Dermis microvascular lymphatic vessel endothelial cell (primary cell): ENCODE measurements at regions not wholly inside any gene's neighbourhood (a gene's known extent, or its start where the extent isn't known, plus 50 kb on each side); places are given as distances from the start of the nearest gene placed in this dataset.

Experiments used
- DNase-seq, 2 donors: peaks; one replicate each; pipeline versions ENCODE4 v3.0.0 to v3.0.0-alpha.2; 2010; ENCODE audit warnings: low read depth in 2 of 2

DNA sequence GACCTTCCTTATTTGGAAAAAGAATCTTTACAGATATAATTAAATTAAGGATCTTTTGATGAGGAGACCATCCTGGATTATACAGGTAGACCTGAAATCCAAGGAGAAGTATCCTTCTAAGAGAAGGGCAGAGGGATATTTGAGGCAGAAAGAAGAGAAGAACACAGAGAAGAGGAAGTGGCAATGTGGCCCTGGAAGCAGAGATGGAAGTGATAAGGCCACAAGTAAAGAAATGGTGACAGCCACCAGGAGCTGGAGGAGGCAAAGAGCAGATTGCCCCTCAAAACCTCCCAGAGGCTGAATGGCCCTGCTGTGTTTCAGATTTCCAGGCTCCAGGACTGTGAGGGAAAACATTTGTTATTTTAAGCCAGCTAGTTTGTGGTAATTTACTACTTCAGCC, 93.0 kb upstream of the ANKRD55 start:
- DNase-seq: no peak

- no peak for DNase-seq
Measured at GRCh38 chr5:56325039-56325438, 91.9 kb upstream of the ANKRD55 start.

DNA sequence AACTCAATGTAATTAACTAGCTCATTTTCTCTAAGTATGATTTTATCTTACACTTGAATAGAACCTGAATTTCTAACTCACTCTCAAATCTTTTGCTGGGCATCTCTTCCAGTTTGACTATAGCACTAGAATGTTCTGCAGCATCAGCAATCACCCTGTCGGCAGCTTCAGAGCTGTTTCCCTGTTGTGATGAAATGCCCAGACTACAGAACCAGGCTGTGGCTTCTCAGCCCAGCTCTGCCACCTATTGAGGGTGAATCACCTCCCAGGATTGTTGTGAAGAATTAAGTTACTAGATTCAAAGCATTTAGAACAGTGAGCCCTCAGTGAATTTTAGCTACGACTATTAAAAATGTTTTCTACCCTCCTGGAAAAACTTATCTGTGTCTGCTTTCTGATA, 90.4 kb upstream of the ANKRD55 start:
- DNase-seq: peak in 1 of 2 donors; percentile 49

DNA sequence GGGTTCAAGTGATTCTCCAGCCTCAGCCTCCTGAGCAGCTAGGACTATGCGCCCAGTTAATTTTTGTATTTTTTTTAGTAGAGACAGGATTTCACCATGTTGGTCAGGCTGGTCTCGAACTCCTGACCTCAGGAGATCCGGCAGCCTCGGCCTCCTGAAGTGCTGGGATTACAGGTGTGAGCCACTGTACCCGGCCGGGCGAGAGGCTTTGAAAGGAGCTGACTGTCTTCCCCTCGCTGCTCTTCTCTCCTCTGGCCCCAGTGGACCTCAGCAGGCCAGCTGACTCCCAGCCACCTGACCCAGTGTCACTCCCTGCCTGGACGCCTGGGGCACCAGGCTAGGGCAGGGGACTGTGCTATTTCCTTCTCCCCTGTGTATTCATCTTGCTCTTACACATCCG, 89.5 kb upstream of the ANKRD55 start:
- no peak for DNase-seq

DNA sequence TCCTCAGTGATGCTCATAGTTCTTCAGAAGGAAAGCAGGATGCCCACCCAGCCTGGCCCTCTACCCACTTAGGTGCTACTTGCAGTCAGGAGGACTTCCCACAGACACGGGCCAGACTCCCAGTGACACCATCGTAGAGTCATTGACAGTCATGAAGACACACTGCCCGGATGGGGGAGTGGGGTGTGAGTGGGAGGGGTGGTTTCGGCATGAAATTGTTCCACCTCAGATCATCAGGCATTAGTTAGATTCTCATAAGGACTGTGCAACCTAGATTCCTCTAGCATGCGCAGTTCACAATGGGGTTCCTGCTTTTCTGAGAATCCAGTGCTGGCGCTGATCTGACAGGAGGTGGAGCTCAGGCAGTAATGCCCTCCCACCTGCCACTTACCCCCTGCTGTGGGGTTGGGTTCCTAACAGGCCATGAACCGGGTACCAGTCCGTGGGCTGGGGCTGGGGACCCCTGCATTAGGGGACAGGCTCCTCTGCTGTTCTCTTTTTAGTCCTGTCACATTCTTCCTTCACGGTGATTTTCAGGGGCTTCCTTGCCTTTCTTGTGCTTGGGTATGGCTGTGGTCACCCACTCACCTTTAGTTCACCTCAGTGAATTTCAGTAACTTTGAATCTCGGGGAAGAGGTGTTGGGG, 88.2 kb upstream of the ANKRD55 start:
- DNase-seq: no peak

DNA sequence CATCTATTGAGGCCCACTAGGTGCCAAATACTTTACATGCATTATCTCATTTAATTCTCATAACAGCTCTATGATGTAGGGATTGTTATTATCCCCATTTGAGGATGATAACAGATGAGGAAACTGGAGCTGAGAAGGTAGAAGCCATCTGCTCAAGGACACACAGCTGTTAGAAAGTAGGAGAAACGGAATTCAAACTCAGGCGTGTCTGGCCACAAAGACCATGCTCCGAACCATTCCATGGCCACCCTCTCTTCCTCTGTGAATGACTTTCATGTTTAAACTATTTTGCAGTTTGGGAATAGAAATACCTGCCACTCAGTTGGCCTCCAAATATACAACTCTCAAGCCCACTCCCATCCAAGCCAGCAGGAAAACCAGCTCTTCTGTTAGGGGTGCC, 87.6 kb upstream of the ANKRD55 start:
- no peak for DNase-seq

DNA sequence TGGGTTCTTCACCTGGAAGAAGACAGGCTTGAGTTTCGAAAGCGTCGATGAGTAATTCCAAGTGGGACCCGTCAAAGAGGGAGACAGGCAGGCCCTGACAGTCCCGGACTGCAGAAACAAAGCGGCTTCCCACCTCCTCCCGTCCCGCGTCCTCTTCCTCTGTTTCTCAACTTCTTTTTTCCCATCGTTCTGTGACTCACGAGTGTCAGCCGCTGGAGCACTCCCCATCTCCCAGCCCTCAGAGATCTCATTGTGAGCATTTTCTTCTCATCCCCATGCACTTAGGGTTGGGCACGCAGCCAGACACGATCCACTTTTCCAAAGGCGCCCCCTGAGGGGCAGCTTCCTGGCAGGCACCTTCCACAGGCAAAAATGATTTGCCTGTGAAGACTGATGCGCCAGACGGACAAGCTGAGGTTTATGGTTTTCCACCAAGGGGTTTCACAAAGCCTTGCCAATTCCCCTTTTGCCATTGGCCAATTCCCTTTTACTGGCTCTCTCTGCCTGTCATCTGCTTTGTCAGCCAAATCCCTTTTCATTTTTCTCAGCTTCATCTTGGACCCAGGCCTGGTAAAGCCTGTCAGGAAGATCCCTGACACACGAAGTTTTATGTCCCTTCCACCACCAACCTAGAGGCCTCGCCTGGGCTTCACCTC, 86.5 kb upstream of the ANKRD55 start:
- DNase-seq: peak in 1 of 2 donors; percentile 37

DNA sequence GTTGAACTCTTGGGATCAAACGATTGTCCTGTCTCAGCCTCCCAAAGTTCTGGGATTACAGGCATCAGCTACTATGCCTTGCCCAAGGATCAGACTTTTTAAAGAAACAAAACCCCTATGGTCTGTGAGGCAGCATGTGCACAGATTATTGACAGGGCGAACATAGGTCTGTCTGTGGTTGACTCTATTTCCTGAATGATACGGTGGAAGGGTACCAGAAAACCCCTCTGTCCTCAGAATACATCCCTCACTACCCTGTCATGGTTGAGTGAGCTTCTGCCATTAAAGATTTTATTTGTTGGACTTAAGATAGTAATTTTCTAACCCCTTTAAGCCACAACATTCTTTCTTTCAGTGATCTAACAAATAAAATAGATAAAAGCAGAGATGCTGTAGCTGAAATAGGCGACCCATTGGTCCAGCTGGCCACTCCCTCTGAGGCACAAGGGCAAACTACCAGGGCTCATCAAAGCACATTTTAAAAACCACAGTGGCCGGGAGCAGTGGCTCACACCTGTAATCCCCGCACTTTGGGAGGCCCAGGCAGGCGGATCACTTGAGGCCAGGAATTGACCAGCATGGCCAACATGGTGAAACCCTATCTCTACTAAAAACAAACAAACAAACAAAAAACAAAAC, 84.9 kb upstream of the ANKRD55 start:
- DNase-seq: no peak

- DNase-seq: no peak
Measured at GRCh38 chr5:56316299-56316994, 83.3 kb upstream of the ANKRD55 start.

DNA sequence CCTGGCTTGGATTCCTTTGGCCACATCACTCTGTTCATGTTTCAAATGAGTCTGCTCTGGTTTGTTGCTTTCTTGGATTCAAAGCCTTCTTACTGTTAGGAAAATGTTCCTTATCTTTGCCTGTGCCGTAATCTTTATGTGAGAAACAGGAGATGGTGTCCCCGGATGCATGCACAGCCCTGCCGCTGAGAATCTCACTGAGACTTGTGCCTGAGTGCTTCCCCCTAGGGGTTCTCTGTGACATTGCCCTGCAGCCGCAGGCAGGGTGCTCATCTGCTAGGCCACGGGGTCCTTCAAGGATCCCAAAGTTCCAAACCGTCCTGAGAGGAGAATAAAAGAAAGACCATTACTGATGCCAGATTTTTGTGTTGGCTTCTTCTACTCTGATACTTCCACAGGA, 81.4 kb upstream of the ANKRD55 start:
- DNase-seq: peak in 1 of 2 donors; percentile 19

DNA sequence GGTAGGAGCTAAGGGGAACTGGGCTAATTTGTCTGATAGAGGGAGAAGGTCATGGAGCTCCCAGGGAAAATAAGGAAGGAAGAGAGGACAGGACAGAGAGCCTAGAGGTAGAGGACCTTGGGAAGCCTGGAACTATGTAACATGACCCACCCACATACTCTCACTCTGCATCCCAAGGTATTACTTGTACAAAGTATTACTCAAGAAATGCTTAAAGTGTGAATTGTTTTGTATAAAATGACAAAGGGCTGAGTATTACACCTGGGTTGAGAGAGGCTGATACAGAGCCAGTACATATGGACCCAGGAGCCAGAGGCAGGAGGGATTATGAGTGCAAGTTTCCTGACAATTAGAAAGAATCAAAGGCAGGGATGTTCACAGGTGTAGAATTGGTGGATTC, 80.5 kb upstream of the ANKRD55 start:
- DNase-seq: no peak

- no peak for DNase-seq
Measured at GRCh38 chr5:56313004-56313531, 79.9 kb upstream of the ANKRD55 start.

GRCh38 chr5:56311306-56311905, 78.3 kb upstream of the ANKRD55 start:
- no peak for DNase-seq

GRCh38 chr5:56310711-56311204, 77.6 kb upstream of the ANKRD55 start:
- no peak for DNase-seq

DNA sequence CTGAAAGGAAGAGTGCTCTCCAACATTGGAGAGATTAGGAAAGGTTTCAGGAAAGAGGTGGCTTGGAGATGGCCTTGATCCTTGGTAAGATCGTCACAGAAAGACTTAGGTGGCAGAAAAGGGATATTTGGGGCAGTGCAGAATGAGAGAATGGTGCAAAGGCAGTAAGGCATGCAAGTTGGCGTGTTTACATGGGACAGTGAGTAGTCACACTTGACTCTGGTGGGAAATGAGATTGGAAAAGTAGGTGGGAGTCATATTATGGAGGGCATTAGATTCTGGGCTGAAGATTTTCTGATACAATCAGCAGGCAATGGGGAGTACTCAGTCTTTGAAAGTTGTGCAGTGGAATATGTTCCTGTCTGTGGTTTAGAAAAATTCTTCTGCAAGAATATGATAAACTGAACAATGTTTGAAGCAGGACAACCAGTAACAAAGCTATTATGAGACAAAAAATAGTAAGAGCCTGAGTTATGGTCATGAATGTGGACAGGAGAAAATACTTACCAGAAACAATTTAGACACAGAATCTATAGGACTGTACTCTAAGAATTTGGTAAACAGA, 76.2 kb upstream of the ANKRD55 start:
- no peak for DNase-seq

DNA sequence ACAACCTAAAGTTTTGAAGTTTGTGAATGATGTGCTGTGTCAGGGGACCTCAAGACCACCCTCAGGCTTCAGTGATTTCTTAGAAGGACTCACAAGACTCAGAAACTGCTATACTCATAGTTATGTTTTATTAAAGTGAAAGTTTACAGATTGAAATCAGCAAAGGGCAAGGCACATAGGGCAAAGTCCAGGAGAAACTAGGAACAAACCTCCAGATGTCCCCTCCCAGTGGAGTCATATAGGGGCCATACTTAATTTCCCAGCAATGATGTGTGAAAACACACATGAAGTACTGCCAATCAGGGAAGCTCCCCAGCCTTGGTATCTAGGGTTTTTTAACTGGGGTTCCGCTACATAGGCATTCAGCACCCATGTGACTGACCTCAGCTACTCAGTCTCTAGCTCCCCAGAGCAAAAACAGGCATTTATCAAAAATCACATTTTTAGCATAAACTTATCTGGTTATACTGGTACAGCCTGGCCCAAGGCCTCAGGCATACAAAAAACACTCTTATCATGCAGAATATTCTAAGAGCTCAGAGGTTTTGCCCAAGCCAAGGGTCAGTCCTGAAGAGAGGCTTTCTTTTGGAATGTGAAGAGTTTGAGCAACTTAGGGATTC, 74.7 kb upstream of the ANKRD55 start:
- no peak for DNase-seq

DNA sequence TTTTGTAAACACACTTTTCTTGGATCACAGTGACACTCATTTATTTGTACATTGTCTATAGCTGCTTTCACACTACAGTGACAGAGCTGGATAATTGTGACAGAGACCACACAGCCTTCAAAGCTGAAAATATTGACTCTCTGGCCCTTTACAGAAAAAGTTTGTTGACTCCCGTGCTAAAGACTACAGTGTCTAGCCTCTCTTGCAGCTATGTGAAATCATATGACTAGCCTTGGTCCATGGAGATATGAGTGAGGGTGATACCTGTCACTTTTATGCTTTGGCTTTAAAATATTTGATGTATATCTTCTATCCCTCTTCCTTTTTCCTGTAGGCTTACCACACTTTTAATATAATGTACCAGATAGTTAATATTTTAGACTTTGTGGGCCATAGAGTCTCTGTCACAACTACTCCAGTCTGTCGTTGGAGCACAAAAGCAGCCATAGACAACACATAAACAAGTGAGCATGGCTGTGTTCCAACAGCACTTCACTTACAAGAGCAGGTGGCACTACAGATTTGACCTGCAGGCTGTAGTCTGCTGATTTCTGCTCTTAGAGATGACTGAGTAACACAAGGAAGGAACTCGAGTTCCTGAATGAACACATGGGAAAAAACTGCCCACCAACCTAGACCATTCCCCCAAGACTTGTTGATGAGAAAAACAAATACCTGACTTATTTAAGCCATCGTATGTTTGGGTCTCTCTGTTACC, 73.5 kb upstream of the ANKRD55 start:
- DNase-seq: peak in 1 of 2 donors; percentile 76

DNA sequence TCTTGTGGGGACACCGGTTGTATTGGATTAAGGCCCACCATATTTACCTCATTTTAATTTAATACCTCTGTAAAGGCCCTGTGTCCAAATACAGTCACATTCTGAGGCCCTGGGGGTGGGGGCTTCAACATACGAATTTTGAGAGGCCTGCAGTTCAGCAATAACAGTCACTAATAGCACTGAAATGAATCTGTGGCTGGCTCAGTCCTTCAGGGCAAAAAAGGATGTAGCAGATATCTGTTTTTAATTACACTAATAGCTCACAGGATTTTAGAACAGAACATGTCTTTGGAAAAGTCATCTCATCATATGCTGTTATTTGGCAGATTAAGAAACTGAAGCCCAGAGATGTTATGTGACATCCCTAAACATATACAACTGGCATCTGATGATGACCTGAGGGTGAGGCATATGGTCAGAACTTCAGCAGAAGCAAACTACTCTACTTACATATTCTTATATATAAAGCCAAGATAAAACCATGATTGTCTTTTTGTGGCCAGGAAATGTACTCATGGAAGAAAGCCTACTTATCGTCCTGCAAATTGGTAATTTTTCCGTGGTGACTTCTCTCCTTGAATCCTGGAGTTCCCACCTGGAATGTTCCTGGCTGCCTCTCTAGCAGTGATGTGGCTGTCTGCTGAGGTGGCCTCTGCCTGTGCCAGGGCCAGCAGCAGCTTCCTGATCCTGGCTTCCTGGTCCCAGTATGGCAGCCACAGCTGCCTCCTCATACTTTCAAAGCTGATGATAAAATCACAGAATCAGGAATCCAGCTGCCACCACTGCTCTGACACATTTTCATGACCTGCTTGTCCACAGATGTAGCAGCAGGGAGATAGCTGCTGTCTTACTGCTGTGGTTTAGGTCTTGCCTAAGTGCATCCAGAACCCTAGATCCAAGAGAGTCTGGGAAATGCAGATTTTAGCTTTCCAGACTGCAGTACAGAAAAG, 72.1 kb upstream of the ANKRD55 start:
- no peak for DNase-seq

DNA sequence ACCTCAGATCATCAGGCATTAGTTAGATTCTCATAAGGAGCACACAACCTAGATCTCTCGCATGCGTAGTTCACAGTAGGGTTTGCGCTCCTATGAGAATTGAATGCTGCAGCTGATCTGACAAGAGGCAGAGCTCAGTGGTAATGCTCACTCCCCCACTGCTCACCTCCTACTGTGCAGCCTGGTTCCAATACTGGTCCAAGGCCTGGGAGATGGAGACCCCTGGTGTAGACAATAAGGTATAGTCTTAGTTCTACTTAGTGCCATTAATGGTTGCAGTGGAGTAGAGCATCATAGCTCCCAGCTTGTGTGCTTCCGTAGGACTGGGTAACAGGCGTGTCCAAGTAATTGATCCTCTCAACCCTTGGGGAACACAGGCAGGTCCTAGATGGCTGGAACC, 70.4 kb upstream of the ANKRD55 start:
- no peak for DNase-seq
